Erythroblast (primary cell): ENCODE measurements at regions not wholly inside any gene's neighbourhood (a gene's known extent, or its start where the extent isn't known, plus 50 kb on each side); places are given as distances from the start of the nearest gene placed in this dataset.

ENCODE experiments used
- GATA1 ChIP-seq: IDR thresholded peaks from 2 replicates; pipeline ENCODE4 v1.6.1; 2011; ENCODE audit warnings: low read depth, mild to moderate bottlenecking, control low read depth, low read length, moderate library complexity
- POLR2A ChIP-seq: IDR thresholded peaks from 2 replicates; pipeline ENCODE4 v1.6.1; 2011; ENCODE audit warnings: mild to moderate bottlenecking, low read length

DNA sequence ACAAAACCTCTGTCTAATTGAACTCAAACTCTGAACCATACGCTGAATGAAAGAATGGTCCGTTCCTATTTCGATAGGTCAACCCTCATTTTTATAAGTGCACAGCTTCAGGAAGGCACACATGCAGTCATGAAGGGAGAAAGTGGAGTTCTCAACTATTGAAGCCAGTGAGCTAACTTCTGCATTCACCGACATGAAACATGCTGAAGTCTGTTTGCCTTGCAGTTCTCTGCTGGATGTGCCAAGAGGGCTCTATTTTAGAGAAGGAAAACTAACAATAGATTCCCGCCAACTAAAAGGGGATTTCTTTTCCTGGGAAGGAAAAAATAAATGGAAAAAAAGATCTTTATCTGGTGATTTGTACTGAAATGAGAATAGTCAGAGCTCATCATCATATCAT lies 191.0 kb upstream of the PLEKHG7 start:
- TF ChIP-seq POLR2A, result no peak
- TF ChIP-seq GATA1, result no peak
